Neutrophil (primary cell): ENCODE measurements at regions not wholly inside any gene's neighbourhood (a gene's known extent, or its start where the extent isn't known, plus 50 kb on each side); places are given as distances from the start of the nearest gene placed in this dataset.

Experiments used
- H3K27ac ChIP-seq: fragments of 200-600 bp; sonication (generic); 2 replicates; pipeline ENCODE4 v1.5.1; 2016; ENCODE audit warnings: mild to moderate bottlenecking, moderate library complexity
- H3K27me3 ChIP-seq: fragments of 200-600 bp; sonication (generic); 2 replicates; pipeline ENCODE4 v1.6.0; 2016; ENCODE audit warnings: mild to moderate bottlenecking
- H3K36me3 ChIP-seq: fragments of 200-600 bp; sonication (generic); 2 replicates; pipeline ENCODE4 v1.5.1; 2017
- H3K4me1 ChIP-seq, 2 experiments: fragments of 200-600 bp in 1 of 2; sonication (generic) in 1 of 2; 1 replicate in 1 of 2; 2 replicates in 1 of 2; pipeline versions ENCODE4 v1.5.1 to v1.6.1; 2013 to 2016; ENCODE audit warnings: low read depth in 1 of 2, low read length in 1 of 2, mild to moderate bottlenecking in 1 of 2, moderate library complexity in 1 of 2; ENCODE audit not compliant: control insufficient read depth in 1 of 2, insufficient read depth in 1 of 2
- H3K4me3 ChIP-seq, 2 experiments: fragments of 200-600 bp in 1 of 2; sonication (generic) in 1 of 2; 1 replicate in 1 of 2; 2 replicates in 1 of 2; pipeline ENCODE4 v1.5.1; 2013 to 2016; ENCODE audit warnings: low read depth in 1 of 2, low read length in 1 of 2, mild to moderate bottlenecking in 1 of 2, moderate library complexity in 1 of 2
- H3K9me3 ChIP-seq: fragments of 200-600 bp; sonication (generic); 2 replicates; pipeline ENCODE4 v1.5.1; 2016
- TF ChIP-seq, protein P1 (sequence below): fragments of 200-600 bp; sonication (generic); IDR thresholded peaks from 2 replicates; pipeline ENCODE4 v1.5.1; 2016; ENCODE audit warnings: antibody characterized with exemption

DNA sequence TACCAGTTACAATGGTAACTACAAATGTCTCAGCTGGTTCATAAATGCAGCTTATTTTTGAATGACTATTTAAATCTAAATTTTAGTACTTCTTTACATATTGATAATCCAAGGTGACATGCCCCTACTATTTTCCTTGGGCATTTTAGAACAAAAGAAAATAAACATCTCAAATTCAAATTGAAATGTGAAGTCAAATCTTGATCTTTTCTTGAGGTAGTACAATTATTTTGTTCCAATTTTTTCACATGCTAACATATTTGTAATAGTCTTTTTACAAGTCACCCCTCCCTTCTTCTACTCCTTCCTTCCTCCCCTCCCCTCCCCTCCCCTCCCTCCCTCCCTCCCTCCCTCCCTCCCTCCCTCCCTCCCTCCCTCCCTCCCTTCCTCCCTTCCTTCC is 370.1 kb upstream of the MMS22L start:
- H3K27ac ChIP-seq, result no peak overlapping the region
- no peaks in the 10 kb centered on the region for H3K9me3 ChIP-seq
- no peaks in the 10 kb centered on the region for H3K27me3 ChIP-seq
- TF ChIP-seq, protein P1, sequence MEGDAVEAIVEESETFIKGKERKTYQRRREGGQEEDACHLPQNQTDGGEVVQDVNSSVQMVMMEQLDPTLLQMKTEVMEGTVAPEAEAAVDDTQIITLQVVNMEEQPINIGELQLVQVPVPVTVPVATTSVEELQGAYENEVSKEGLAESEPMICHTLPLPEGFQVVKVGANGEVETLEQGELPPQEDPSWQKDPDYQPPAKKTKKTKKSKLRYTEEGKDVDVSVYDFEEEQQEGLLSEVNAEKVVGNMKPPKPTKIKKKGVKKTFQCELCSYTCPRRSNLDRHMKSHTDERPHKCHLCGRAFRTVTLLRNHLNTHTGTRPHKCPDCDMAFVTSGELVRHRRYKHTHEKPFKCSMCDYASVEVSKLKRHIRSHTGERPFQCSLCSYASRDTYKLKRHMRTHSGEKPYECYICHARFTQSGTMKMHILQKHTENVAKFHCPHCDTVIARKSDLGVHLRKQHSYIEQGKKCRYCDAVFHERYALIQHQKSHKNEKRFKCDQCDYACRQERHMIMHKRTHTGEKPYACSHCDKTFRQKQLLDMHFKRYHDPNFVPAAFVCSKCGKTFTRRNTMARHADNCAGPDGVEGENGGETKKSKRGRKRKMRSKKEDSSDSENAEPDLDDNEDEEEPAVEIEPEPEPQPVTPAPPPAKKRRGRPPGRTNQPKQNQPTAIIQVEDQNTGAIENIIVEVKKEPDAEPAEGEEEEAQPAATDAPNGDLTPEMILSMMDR, result no peak
- H3K4me3 ChIP-seq, result no peak overlapping the region
- H3K36me3 ChIP-seq, result no peaks in the 10 kb centered on the region
- H3K4me1 ChIP-seq, result no peaks in the 10 kb centered on the region

DNA sequence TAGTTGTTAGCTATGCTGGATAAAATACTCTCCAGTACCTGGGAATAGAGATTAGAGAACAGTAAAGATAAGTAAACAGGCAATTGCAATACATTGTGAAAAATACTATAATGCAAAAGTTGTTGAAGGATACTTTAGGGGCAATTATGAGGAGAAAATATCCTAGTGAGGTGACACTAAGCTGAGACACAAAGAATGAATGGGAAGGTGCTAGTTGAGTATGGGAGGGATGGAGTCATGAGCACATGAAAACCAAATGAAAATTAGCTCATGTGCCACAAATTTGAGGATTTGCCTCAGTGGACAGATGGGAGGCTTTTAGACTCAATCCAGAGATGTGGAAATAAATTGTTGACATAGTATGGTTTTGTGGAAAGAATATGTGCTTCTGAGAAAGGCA is 370.5 kb upstream of the MMS22L start:
- TF ChIP-seq, protein P1, result no peak
- H3K36me3 ChIP-seq, result no peaks in the 10 kb centered on the region
- H3K9me3 ChIP-seq, result no peaks in the 10 kb centered on the region
- no peak overlapping the region for H3K4me3 ChIP-seq
- H3K4me1 ChIP-seq, result no peaks in the 10 kb centered on the region
- H3K27ac ChIP-seq, result no peak overlapping the region
- no peaks in the 10 kb centered on the region for H3K27me3 ChIP-seq

DNA sequence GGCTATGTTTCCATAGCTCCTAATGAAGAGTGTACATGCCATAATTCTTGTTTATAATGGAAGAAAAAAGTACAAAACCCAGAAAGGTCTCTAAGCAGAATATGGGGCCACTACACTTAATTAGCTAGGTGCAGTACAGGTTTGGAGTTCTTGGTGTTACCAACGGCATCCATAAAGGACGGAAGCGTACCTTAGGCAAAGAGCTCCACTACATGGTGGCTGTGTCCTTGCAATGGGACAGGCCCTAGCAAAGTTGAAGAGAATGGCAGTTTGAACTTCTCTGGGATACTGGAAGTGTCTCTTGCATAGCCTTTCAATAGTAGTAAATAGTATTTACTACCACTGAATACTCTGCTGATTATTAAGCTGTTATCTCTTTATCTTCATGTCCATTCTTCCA is 371.7 kb upstream of the MMS22L start:
- no peaks in the 10 kb centered on the region for H3K9me3 ChIP-seq
- no peaks in the 10 kb centered on the region for H3K27me3 ChIP-seq
- TF ChIP-seq, protein P1, result no peak
- no peak overlapping the region for H3K27ac ChIP-seq
- no peaks in the 10 kb centered on the region for H3K4me1 ChIP-seq
- no peaks in the 10 kb centered on the region for H3K36me3 ChIP-seq
- H3K4me3 ChIP-seq, result no peak overlapping the region

DNA sequence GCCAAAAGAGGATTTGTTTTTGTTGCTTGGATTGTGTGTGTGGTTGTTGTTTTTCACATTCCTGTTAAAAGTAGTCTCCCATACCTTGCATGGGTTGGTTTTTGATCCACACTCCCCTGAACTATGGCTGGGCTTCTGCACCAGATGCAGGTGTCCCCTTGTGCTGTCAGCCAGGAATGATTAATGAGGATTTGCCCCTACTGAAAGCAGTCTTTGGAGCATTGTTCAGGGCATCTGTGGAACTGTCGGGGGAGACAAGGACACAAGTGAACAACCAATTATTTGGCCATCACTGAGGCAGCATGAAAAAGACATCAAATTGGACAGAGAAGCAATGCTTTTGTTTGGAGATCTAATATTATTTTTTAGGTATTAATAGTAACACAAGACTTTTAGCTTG is 373.2 kb upstream of the MMS22L start:
- Histone ChIP-seq H3K9me3 (no peaks in the 10 kb centered on the region), H3K4me3 (no peak overlapping the region), H3K27me3 (no peaks in the 10 kb centered on the region), H3K36me3 (no peaks in the 10 kb centered on the region), H3K27ac (no peak overlapping the region), H3K4me1 (no peaks in the 10 kb centered on the region)
- TF ChIP-seq, protein P1, result no peak

DNA sequence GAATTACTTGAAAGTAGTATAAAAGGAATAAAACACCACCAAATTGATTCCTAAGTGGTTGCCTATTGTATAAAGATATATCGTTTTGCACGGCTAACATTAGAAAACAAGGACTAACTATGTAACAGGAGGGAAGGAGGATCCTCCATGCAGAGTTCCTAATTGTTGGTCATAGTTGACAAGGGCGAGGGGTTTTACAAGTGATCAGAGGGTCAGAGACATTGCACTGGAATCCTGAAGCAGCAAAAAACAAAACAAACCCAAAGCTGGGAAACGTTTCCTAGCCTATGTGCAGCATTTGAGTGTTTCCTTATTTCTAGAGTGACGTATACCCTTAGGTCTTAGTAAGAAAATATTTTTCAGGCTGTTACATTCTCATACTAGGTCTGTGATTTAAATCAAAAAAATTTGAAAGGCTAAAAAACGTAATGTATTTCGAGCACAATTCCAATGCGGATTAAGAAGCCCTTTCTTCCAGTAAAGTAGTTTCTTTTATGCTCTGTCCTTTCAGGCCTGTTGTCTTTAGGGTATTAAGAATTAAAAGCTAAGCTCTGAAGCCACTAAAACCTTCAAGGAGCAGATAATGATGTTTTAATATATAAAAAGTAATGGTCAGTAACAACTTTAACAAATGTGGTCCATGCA is 373.8 kb upstream of the MMS22L start:
- Histone ChIP-seq H3K36me3 (no peaks in the 10 kb centered on the region), H3K9me3 (no peaks in the 10 kb centered on the region), H3K27me3 (no peaks in the 10 kb centered on the region), H3K4me3 (no peak overlapping the region), H3K4me1 (no peaks in the 10 kb centered on the region), H3K27ac (no peak overlapping the region)
- TF ChIP-seq, protein P1, result no peak

DNA sequence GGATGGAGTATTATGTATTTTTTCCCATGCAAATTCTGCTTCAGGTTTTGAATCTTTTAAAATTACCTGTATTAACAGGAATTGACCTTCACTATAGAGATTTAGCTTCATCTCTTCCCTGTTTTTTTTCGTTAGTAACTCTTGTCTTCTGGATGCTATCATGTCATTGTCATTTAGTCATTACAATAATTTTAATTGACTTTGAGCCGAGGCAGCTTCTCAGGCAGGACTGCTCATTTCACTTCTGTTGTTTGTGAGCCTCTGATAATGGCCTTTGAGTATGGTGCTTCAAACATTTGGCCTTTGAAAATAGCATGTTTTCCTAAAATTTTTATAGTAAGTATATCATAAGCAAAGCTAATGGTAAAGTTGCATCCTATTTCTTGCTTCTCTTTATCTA is 375.1 kb upstream of the MMS22L start:
- Histone ChIP-seq H3K27me3 (no peaks in the 10 kb centered on the region), H3K27ac (no peak overlapping the region), H3K4me1 (no peaks in the 10 kb centered on the region), H3K4me3 (no peak overlapping the region), H3K36me3 (no peaks in the 10 kb centered on the region), H3K9me3 (no peaks in the 10 kb centered on the region)
- TF ChIP-seq, protein P1, result no peak
